Activated CD4-positive, alpha-beta T cell treated with anti-CD3 and anti-CD28 coated beads, Interleukin-2, amount 10 ng/mL, durations not matched to agents 7 days and 5 days (primary cell): ENCODE measurements at regions not wholly inside any gene's neighbourhood (a gene's known extent, or its start where the extent isn't known, plus 50 kb on each side); places are given as distances from the start of the nearest gene placed in this dataset.

Experiments used
- CTCF ChIA-PET: fragments of 350-600 bp; sonication (Branson Sonifier 250); formaldehyde crosslinking; loops from one replicate; lab custom pipeline; 2021; ENCODE audit warnings: antibody characterized with exemption; lab: Charles Lee
- POLR2A ChIA-PET: fragments of 350-600 bp; sonication (Branson Sonifier 250); formaldehyde crosslinking; loops from one replicate; lab custom pipeline; 2021; ENCODE audit warnings: antibody characterized with exemption; lab: Charles Lee
- DNase-seq: peaks from one replicate; pipeline ENCODE4 v3.0.0-alpha.2; 2020
- H3K27ac Mint-ChIP-seq: one replicate; pipeline ENCODE4 v1.8.0; 2021; ENCODE audit warnings: mild to moderate bottlenecking, moderate library complexity, mixed read lengths
- H3K27me3 Mint-ChIP-seq: one replicate; pipeline ENCODE4 v1.8.0; 2021; ENCODE audit warnings: mixed read lengths
- H3K36me3 Mint-ChIP-seq: one replicate; pipeline ENCODE4 v1.8.0; 2021; ENCODE audit warnings: low read depth, mixed read lengths
- H3K4me1 Mint-ChIP-seq: one replicate; pipeline ENCODE4 v1.8.0; 2021; ENCODE audit warnings: mixed read lengths
- H3K4me3 Mint-ChIP-seq: one replicate; pipeline ENCODE4 v1.8.0; 2021; ENCODE audit warnings: mild to moderate bottlenecking, moderate library complexity, mixed read lengths
- H3K9me3 Mint-ChIP-seq: one replicate; pipeline ENCODE4 v1.8.0; 2021; ENCODE audit warnings: mixed read lengths

GRCh38 chr6:137699031-137699683, 167.9 kb upstream of the TNFAIP3 start:
- Mint-ChIP-seq H3K27ac (peak overlapping the region; percentile 87), H3K9me3 (no peaks in the 10 kb centered on the region), H3K4me1 (peaks cover 27% of the 10 kb centered on the region), H3K4me3 (peak overlapping the region; percentile 33), H3K27me3 (no peaks in the 10 kb centered on the region), H3K36me3 (no peaks in the 10 kb centered on the region)
- CTCF ChIA-PET = interaction anchor here (0.7 to 4.1 kb wide), 17 partner anchors 9 to 305 kb away, joined by 3 to 41 read pairs (median 5); partner anchors contain the start of gene TNFAIP3
- no peak for DNase-seq
- POLR2A ChIA-PET = interaction anchor here (1.0 kb wide), 1 partner anchor 9 kb away, joined by 3 read pairs; no protein-coding TSS in a partner anchor

DNA sequence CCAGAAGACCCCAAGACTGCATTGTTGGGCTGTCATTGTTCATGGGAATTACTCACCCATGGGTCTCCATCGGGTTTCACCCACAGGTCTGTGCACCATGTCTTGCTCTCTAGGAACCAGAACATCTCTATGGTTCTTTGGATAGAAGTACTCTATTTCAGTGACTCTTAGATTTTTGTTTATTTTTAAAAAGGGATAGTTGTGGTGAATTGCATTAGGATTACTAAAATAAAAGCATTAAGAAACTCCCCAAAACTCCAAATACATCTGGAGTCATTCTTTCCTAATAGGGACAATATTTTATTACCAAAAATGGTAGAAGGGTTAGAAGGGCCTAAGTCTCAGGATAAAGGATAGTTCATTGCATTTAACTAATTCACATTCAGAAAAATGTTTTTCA, 166.9 kb upstream of the TNFAIP3 start:
- Mint-ChIP-seq H3K9me3 (no peaks in the 10 kb centered on the region), H3K4me3 (no peak overlapping the region), H3K36me3 (no peaks in the 10 kb centered on the region), H3K27ac (no peak overlapping the region), H3K27me3 (no peaks in the 10 kb centered on the region), H3K4me1 (peaks cover 29% of the 10 kb centered on the region)
- DNase-seq = no peak
- POLR2A ChIA-PET = no interaction called here
- CTCF ChIA-PET = interaction anchor here (1.4 to 4.1 kb wide), 4 partner anchors 14 to 304 kb away, joined by 3 to 41 read pairs (median 8); no protein-coding TSS in a partner anchor

DNA sequence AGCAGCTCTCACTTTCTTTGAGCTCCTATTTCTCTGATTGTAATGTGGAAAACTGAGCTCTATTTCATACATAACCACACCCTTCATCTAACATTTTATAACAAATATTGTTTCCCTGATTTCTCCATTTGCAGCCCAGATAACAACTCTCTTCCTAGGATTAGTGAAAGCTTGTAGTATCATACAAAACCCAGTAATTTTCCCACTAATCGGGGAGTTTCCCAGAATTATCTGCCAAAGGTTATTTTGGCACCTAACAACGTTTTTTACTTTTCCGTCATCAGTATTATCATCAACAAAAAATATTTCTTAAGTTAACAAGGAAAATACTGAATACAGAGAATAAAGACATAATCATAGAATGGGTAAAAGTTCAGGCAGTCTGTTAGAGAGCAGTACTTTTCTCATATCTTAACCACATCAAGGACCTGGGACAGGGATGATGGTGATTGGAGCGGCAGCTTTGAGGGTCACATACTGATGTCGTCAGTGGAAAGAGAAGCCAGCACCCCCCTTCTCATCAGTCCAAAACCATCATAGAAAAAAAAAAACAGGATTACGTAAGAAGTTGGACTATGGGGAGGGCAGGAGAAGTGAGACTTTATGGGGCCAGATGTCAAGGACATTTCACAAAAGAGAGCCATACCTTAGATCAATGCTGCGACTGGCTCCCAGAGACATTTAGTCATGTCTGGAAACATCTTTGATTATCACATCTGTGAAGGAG, 166.1 kb upstream of the TNFAIP3 start:
- POLR2A ChIA-PET = no interaction called here
- H3K9me3 Mint-ChIP-seq = no peaks in the 10 kb centered on the region
- H3K36me3 Mint-ChIP-seq = no peaks in the 10 kb centered on the region
- H3K4me3 Mint-ChIP-seq = no peak overlapping the region
- H3K27me3 Mint-ChIP-seq = no peaks in the 10 kb centered on the region
- peaks cover 36% of the 10 kb centered on the region for H3K4me1 Mint-ChIP-seq
- CTCF ChIA-PET = interaction anchor here (1.8 to 3.3 kb wide), 2 partner anchors 43 to 275 kb away, joined by 6 to 10 read pairs; no protein-coding TSS in a partner anchor
- no peak for DNase-seq
- H3K27ac Mint-ChIP-seq = no peak overlapping the region

GRCh38 chr6:137701942-137702341, 165.1 kb upstream of the TNFAIP3 start:
- Mint-ChIP-seq H3K36me3 (no peaks in the 10 kb centered on the region), H3K9me3 (no peaks in the 10 kb centered on the region), H3K4me3 (no peak overlapping the region), H3K27ac (no peak overlapping the region), H3K4me1 (peaks cover 47% of the 10 kb centered on the region), H3K27me3 (no peaks in the 10 kb centered on the region)
- POLR2A ChIA-PET = no interaction called here
- no peak for DNase-seq
- CTCF ChIA-PET = interaction anchor here (1.3 kb wide), 1 partner anchor 249 kb away, joined by 3 read pairs; no protein-coding TSS in a partner anchor

GRCh38 chr6:137702791-137703424, 164.2 kb upstream of the TNFAIP3 start:
- ChIA-PET CTCF (interaction anchor here (0.6 to 1.3 kb wide), 2 partner anchors 112 to 248 kb away, joined by 3 read pairs; no protein-coding TSS in a partner anchor), POLR2A (no interaction called here)
- no peak for DNase-seq
- peaks cover 51% of the 10 kb centered on the region for H3K4me1 Mint-ChIP-seq
- H3K4me3 Mint-ChIP-seq = no peak overlapping the region
- no peaks in the 10 kb centered on the region for H3K9me3 Mint-ChIP-seq
- no peak overlapping the region for H3K27ac Mint-ChIP-seq
- no peaks in the 10 kb centered on the region for H3K36me3 Mint-ChIP-seq
- no peaks in the 10 kb centered on the region for H3K27me3 Mint-ChIP-seq

DNA sequence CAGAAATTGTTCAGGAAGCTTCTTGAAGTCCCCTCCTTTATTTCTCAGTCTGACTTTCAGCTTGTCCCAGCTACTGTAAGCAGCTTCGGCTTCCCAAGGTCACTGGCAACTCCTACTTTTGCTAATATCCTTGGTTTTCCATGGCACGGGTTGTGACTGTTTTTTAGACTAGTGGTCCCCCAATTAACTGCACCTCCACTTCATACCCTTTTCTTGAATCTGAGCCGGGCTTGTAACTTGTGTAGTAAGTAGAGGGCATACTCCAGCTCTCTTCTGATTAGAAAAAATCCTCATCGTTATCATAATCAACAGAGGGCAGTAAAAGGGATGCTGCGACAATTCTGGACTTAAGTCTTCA, 162.3 kb upstream of the TNFAIP3 start:
- DNase-seq = no peak
- H3K27me3 Mint-ChIP-seq = no peaks in the 10 kb centered on the region
- no peak overlapping the region for H3K4me3 Mint-ChIP-seq
- H3K36me3 Mint-ChIP-seq = peaks cover 11% of the 10 kb centered on the region
- H3K4me1 Mint-ChIP-seq = peaks cover 51% of the 10 kb centered on the region
- ChIA-PET CTCF (interaction anchor here (0.6 to 3.9 kb wide), 27 partner anchors 10 to 301 kb away, joined by 3 to 24 read pairs (median 3); partner anchors contain the start of gene TNFAIP3), POLR2A (no interaction called here)
- H3K9me3 Mint-ChIP-seq = no peaks in the 10 kb centered on the region
- no peak overlapping the region for H3K27ac Mint-ChIP-seq

DNA sequence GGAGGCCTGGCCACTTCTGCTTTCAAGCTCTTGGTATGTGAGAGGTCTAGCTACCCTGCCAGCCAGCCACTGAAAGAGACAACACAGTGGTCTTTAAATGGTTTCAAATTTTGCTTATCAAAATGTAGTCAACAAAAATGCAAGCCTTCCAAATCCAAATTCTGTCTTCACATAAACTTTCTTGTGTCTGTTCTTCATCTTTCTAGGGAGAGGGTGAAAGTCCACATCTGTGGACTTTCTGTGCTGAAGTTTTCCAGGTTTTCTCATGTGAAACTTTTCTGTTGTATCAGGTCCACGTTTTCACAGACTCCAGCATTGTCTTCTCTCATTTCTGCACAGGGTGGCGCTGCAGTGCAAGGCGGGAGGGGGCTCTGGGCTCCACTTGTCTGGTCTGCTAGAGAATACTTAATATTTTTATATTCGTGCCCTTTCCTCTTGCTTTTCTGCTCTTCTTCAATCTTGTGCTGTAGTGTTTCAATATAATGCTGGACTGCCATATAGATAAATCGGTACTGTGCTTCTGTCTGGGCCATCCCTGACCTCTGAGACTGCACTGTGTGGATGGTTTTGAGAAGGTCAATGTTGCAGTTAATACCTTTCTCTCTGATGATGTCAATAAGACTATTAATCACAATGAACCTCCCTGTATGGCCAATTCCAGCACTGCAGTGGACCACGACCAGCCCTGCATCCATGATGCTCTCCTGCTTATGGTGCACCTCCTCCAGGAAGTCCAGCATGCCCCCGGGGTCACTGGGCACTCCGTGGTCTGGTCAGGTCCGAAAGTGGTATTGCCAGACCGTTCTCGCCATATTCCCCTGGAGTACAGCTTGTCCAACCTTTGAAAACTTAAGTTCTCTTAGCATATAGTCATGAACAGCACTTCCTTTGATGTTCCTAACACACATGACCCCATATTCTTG, 161.6 kb upstream of the TNFAIP3 start:
- POLR2A ChIA-PET = no interaction called here

DNA sequence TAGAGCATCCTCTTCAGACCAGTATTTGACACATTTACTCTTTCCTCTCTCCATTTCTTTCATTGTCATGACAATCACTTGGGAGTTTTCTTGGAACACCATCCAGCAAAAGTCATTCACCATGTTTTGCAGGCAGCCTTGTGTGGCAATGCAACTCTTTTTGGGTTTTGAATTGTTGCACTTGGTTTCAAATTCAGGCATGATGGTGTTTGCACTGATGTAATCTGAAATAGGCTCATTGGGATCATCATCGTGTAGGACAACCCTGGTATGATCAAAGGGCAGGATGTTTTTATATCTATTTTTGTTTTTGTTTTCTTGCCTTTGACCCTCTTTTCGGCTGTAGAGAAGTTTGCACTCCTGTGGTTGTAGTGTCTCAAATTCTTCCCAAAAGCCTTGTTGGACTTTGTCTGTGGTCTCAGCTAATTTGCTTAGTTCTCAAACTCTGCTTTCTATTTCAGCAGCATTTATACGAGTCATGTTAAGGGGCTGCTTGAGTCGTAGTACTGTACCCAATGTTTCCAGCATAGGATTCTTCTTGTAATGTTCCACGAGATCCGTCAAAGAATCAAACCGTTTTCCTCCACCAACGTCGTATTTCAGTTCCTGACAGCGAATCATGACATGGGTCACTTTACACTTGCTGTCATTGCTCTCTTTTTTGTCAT, 160.8 kb upstream of the TNFAIP3 start:
- H3K4me3 Mint-ChIP-seq = no peak overlapping the region
- peaks cover 58% of the 10 kb centered on the region for H3K4me1 Mint-ChIP-seq
- peaks cover 17% of the 10 kb centered on the region for H3K36me3 Mint-ChIP-seq
- peaks cover 3% of the 10 kb centered on the region for H3K9me3 Mint-ChIP-seq
- ChIA-PET POLR2A (no interaction called here), CTCF (interaction anchor here (0.8 to 3.9 kb wide), 11 partner anchors 10 to 295 kb away, joined by 3 to 24 read pairs (median 5); partner anchors contain the start of gene TNFAIP3)
- DNase-seq = no peak
- H3K27me3 Mint-ChIP-seq = no peaks in the 10 kb centered on the region
- H3K27ac Mint-ChIP-seq = no peak overlapping the region

More for the DNA sequence above, 161.6 kb upstream of the TNFAIP3 start:
- CTCF ChIA-PET = interaction anchor here (0.6 to 3.9 kb wide), 32 partner anchors 10 to 301 kb away, joined by 3 to 24 read pairs (median 4); partner anchors contain the start of gene TNFAIP3
- no peaks in the 10 kb centered on the region for H3K27me3 Mint-ChIP-seq
- peak; percentile 78 for DNase-seq
- H3K27ac Mint-ChIP-seq = no peak overlapping the region
- H3K9me3 Mint-ChIP-seq = peaks cover 2% of the 10 kb centered on the region
- peaks cover 56% of the 10 kb centered on the region for H3K4me1 Mint-ChIP-seq
- no peak overlapping the region for H3K4me3 Mint-ChIP-seq
- peaks cover 14% of the 10 kb centered on the region for H3K36me3 Mint-ChIP-seq

GRCh38 chr6:137707038-137707589, 159.9 kb upstream of the TNFAIP3 start:
- H3K27ac Mint-ChIP-seq = peak overlapping the region; percentile 96
- no peak for DNase-seq
- peaks cover 65% of the 10 kb centered on the region for H3K4me1 Mint-ChIP-seq
- H3K36me3 Mint-ChIP-seq = peaks cover 21% of the 10 kb centered on the region
- H3K4me3 Mint-ChIP-seq = no peak overlapping the region
- ChIA-PET POLR2A (interaction anchor here (0.6 to 1.4 kb wide), 4 partner anchors 9 to 171 kb away, joined by 3 to 4 read pairs (median 3); partner anchors contain the start of gene TNFAIP3), CTCF (interaction anchor here (0.8 to 6.4 kb wide), 17 partner anchors 8 to 294 kb away, joined by 3 to 68 read pairs (median 5); partner anchors contain the start of gene TNFAIP3)
- H3K27me3 Mint-ChIP-seq = no peaks in the 10 kb centered on the region
- H3K9me3 Mint-ChIP-seq = peaks cover 5% of the 10 kb centered on the region

DNA sequence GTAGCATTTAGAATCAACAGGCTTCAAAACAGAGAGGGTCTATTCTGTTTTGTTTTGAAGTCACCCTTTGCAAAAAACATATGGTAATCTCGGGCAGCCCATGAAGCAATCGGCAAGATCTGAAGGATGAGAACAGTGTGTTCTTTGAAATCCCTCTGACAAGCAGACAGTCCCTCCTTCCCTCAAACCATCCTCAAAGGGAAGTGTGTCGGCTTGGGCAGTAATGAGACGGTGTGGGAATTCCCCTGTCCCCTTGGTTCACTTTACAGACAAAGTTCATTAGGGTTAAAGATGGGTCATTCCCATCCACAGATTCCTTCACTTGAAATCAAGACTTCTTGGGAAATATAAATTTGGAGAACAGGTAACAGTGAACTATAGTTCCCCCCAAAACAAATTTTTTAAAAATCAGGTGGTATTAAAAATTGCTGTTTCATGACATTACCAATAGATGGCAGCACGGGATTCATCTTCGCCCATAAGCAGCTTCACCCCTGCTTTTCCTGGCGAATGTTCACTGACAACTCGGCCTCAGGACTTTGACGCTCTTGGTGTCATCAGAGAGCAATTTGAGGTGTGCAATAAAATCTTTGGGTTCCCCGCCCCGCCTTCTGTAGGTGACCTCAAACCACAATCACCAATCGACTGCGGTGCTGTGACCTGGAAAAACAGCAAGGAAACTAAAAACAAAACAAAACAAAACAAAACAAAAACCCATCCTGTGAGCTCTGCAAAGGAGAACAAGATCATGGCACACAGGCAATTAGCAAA, 159.3 kb upstream of the TNFAIP3 start:
- POLR2A ChIA-PET = interaction anchor here (0.6 to 1.4 kb wide), 5 partner anchors 9 to 170 kb away, joined by 3 to 4 read pairs (median 3); partner anchors contain the start of gene TNFAIP3
- Mint-ChIP-seq H3K4me3 (peak overlapping the region; percentile 64), H3K27ac (peak overlapping the region; percentile 96), H3K36me3 (peaks cover 21% of the 10 kb centered on the region), H3K27me3 (no peaks in the 10 kb centered on the region), H3K9me3 (peaks cover 5% of the 10 kb centered on the region), H3K4me1 (peaks cover 69% of the 10 kb centered on the region)
- DNase-seq = peak; percentile 93
- CTCF ChIA-PET = interaction anchor here (0.6 to 6.4 kb wide), 35 partner anchors 9 to 299 kb away, joined by 3 to 68 read pairs (median 5); partner anchors contain the start of gene TNFAIP3
